ENCODE measurements at regions not wholly inside any gene's neighbourhood (a gene's known extent, or its start where the extent isn't known, plus 50 kb on each side); places are given as distances from the start of the nearest gene placed in this dataset.

- TF ChIP-seq NANOG (IDR thresholded peaks at IDR 0.05; ENCODE audit: insufficient read depth, low read depth, low read length, poor library complexity, severe bottlenecking), result no peak
- TF ChIP-seq SUZ12 (IDR thresholded peaks at IDR 0.05; ENCODE audit: low read length), result no peak
- TF ChIP-seq CBX5 (IDR thresholded peaks at IDR 0.05; ENCODE audit: low read depth, low read length), result no peak
- no peak for TF ChIP-seq EZH2 (IDR thresholded peaks at IDR 0.05; ENCODE audit: low read depth, low read length, severe bottlenecking)
- TF ChIP-seq MAX (IDR thresholded peaks at IDR 0.05), result no peak
Observed at GRCh38 chr7:42456756-42457276, 219.8 kb upstream of the GLI3 start (continued).

Measured in H1 (cell line).